Neural cell (in vitro differentiated cells): ENCODE measurements at regions not wholly inside any gene's neighbourhood (a gene's known extent, or its start where the extent isn't known, plus 50 kb on each side); places are given as distances from the start of the nearest gene placed in this dataset.

Source experiments
- H2AFZ ChIP-seq: fragments of 200-600, 300-800 bp; sonication (generic), shearing (Covaris generic); 2 replicates; pipeline ENCODE4 v1.6.0; 2014; ENCODE audit warnings: low read depth, mild to moderate bottlenecking, antibody characterized with exemption, low read length, moderate library complexity
- H3F3A ChIP-seq: fragments of 200-600 bp; shearing (Covaris generic); 2 replicates; pipeline ENCODE4 v1.6.1; 2016; ENCODE audit warnings: mild to moderate bottlenecking, moderate library complexity, mixed read lengths, antibody characterized with exemption, low read length; ENCODE audit not compliant: insufficient read depth, poor library complexity, severe bottlenecking
- H3K27ac ChIP-seq: fragments of 200-600, 300-800 bp; sonication (generic), shearing (Covaris generic); 2 replicates; pipeline ENCODE4 v1.5.1; 2014; ENCODE audit warnings: mild to moderate bottlenecking, low read length, moderate library complexity
- H3K27me3 ChIP-seq: fragments of 300-800, 200-600 bp; sonication (generic), shearing (Covaris generic); 2 replicates; pipeline ENCODE4 v1.6.0; 2014; ENCODE audit warnings: mild to moderate bottlenecking, low read depth, low read length, moderate library complexity; ENCODE audit not compliant: insufficient read depth
- H3K36me3 ChIP-seq: fragments of 300-800, 200-600 bp; sonication (generic), shearing (Covaris generic); 2 replicates; pipeline ENCODE4 v1.5.1; 2014; ENCODE audit warnings: mild to moderate bottlenecking, antibody characterized with exemption, low read length, moderate library complexity; ENCODE audit not compliant: insufficient read depth
- H3K4me2 ChIP-seq: fragments of 300-800, 200-600 bp; sonication (generic), shearing (Covaris generic); 2 replicates; pipeline ENCODE4 v1.6.0; 2014; ENCODE audit warnings: mild to moderate bottlenecking, low read length
- H3K4me3 ChIP-seq: fragments of 300-800, 200-600 bp; sonication (generic), shearing (Covaris generic); 2 replicates; pipeline ENCODE4 v1.5.1; 2014; ENCODE audit warnings: mild to moderate bottlenecking, low read length, moderate library complexity
- H3K79me2 ChIP-seq: fragments of 200-600 bp; shearing (Covaris generic); replicated peaks from 2 replicates; pipeline ENCODE4 v1.6.0; 2014; ENCODE audit warnings: mild to moderate bottlenecking, low read length, moderate library complexity; ENCODE audit not compliant: insufficient read depth
- H3K9ac ChIP-seq: fragments of 300-800, 200-600 bp; sonication (generic), shearing (Covaris generic); 2 replicates; pipeline ENCODE4 v1.6.1; 2016; ENCODE audit warnings: mild to moderate bottlenecking, low read length, mixed read lengths
- H3K9me2 ChIP-seq: fragments of 200-600 bp; shearing (Covaris generic); 2 replicates; pipeline ENCODE4 v1.6.1; 2016; ENCODE audit warnings: mild to moderate bottlenecking, low read length, mixed read lengths; ENCODE audit not compliant: insufficient read depth
- H3K9me3 ChIP-seq: fragments of 200-600, 300-800 bp; sonication (generic), shearing (Covaris generic); 2 replicates; pipeline ENCODE4 v1.6.1; 2016; ENCODE audit warnings: mild to moderate bottlenecking, mixed run types, low read length, moderate library complexity, mixed read lengths
- H4K20me1 ChIP-seq: fragments of 200-600 bp; shearing (Covaris generic); 2 replicates; pipeline ENCODE4 v1.6.1; 2016; ENCODE audit warnings: mild to moderate bottlenecking, mixed run types; ENCODE audit not compliant: insufficient read depth
- EP300 ChIP-seq: fragments of 450-650 bp; conservative IDR thresholded peaks from 2 replicates; pipeline ENCODE4 v1.6.1; 2014; ENCODE audit warnings: antibody characterized with exemption, mild to moderate bottlenecking, moderate library complexity; ENCODE audit not compliant: poor library complexity, severe bottlenecking
- EZH2 ChIP-seq: fragments of 200-600, 300-800 bp; shearing (Covaris generic), sonication (generic); IDR thresholded peaks from 2 replicates; pipeline ENCODE4 v1.6.1; 2014; ENCODE audit warnings: antibody characterized with exemption, low read length, borderline replicate concordance, mild to moderate bottlenecking; ENCODE audit not compliant: insufficient read depth, poor library complexity, severe bottlenecking
- MXI1 ChIP-seq: fragments of 450-650 bp; conservative IDR thresholded peaks from 2 replicates; pipeline ENCODE4 v1.6.1; 2014; ENCODE audit warnings: antibody characterized with exemption, mild to moderate bottlenecking; ENCODE audit not compliant: poor library complexity, severe bottlenecking
- POLR2AphosphoS5 ChIP-seq: IDR thresholded peaks from 2 replicates; pipeline ENCODE4 v1.6.1; 2012
- RAD21 ChIP-seq: fragments of 450-650 bp; conservative IDR thresholded peaks from 2 replicates; pipeline ENCODE4 v1.6.1; 2014; ENCODE audit warnings: antibody characterized with exemption, mild to moderate bottlenecking, moderate library complexity
- SMC3 ChIP-seq: fragments of 450-650 bp; conservative IDR thresholded peaks from 2 replicates; pipeline ENCODE4 v1.6.1; 2014; ENCODE audit warnings: antibody characterized with exemption, mild to moderate bottlenecking, moderate library complexity; ENCODE audit not compliant: poor library complexity
- TAF1 ChIP-seq: IDR thresholded peaks from 2 replicates; pipeline ENCODE4 v1.6.1; 2012; ENCODE audit warnings: low read depth
- TF ChIP-seq, protein P1 (sequence below): IDR thresholded peaks from 2 replicates; pipeline ENCODE4 v1.6.1; 2012; ENCODE audit warnings: borderline replicate concordance
- TF ChIP-seq, protein P2 (sequence below): fragments of 450-650 bp; IDR thresholded peaks from 2 replicates; pipeline ENCODE4 v1.5.1; 2014; ENCODE audit warnings: antibody characterized with exemption, mild to moderate bottlenecking, moderate library complexity; ENCODE audit not compliant: poor library complexity, severe bottlenecking

DNA sequence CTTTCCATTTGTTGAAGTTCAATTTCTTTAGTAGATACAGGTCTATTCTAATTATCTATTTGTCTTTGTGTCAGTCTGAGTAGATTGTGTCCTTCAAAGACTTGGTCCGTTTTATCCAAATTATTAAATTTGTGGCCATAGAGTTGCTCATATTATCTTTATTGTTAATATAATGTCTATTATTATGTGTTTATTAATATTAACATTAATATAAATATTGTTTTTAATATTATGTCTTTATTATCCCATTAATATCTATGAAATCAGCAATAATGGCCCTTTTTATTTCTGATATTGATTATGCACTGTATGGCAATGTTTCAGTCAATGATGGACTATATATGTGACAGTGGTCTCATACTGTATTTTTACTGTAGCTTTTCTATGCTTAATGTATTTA, 2067.3 kb upstream of the AGA start:
- Histone ChIP-seq H2AFZ (no peak overlapping the region), H3K36me3 (no peaks in the 10 kb centered on the region), H3K4me2 (no peak overlapping the region), H3K79me2 (no peaks in the 10 kb centered on the region), H3K9me2 (no peaks in the 10 kb centered on the region), H3K4me3 (no peak overlapping the region), H3K27me3 (no peaks in the 10 kb centered on the region), H3F3A (no peaks in the 10 kb centered on the region), H3K27ac (no peak overlapping the region), H3K9ac (no peak overlapping the region), H3K9me3 (no peaks in the 10 kb centered on the region), H4K20me1 (no peaks in the 10 kb centered on the region)
- TF ChIP-seq TAF1, result no peak
- TF ChIP-seq, protein P1, sequence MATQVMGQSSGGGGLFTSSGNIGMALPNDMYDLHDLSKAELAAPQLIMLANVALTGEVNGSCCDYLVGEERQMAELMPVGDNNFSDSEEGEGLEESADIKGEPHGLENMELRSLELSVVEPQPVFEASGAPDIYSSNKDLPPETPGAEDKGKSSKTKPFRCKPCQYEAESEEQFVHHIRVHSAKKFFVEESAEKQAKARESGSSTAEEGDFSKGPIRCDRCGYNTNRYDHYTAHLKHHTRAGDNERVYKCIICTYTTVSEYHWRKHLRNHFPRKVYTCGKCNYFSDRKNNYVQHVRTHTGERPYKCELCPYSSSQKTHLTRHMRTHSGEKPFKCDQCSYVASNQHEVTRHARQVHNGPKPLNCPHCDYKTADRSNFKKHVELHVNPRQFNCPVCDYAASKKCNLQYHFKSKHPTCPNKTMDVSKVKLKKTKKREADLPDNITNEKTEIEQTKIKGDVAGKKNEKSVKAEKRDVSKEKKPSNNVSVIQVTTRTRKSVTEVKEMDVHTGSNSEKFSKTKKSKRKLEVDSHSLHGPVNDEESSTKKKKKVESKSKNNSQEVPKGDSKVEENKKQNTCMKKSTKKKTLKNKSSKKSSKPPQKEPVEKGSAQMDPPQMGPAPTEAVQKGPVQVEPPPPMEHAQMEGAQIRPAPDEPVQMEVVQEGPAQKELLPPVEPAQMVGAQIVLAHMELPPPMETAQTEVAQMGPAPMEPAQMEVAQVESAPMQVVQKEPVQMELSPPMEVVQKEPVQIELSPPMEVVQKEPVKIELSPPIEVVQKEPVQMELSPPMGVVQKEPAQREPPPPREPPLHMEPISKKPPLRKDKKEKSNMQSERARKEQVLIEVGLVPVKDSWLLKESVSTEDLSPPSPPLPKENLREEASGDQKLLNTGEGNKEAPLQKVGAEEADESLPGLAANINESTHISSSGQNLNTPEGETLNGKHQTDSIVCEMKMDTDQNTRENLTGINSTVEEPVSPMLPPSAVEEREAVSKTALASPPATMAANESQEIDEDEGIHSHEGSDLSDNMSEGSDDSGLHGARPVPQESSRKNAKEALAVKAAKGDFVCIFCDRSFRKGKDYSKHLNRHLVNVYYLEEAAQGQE, result no peak
- TF ChIP-seq EZH2, result no peak
- TF ChIP-seq MXI1, result no peak
- TF ChIP-seq, protein P2, sequence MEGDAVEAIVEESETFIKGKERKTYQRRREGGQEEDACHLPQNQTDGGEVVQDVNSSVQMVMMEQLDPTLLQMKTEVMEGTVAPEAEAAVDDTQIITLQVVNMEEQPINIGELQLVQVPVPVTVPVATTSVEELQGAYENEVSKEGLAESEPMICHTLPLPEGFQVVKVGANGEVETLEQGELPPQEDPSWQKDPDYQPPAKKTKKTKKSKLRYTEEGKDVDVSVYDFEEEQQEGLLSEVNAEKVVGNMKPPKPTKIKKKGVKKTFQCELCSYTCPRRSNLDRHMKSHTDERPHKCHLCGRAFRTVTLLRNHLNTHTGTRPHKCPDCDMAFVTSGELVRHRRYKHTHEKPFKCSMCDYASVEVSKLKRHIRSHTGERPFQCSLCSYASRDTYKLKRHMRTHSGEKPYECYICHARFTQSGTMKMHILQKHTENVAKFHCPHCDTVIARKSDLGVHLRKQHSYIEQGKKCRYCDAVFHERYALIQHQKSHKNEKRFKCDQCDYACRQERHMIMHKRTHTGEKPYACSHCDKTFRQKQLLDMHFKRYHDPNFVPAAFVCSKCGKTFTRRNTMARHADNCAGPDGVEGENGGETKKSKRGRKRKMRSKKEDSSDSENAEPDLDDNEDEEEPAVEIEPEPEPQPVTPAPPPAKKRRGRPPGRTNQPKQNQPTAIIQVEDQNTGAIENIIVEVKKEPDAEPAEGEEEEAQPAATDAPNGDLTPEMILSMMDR, result no peak
- TF ChIP-seq RAD21, result no peak

DNA sequence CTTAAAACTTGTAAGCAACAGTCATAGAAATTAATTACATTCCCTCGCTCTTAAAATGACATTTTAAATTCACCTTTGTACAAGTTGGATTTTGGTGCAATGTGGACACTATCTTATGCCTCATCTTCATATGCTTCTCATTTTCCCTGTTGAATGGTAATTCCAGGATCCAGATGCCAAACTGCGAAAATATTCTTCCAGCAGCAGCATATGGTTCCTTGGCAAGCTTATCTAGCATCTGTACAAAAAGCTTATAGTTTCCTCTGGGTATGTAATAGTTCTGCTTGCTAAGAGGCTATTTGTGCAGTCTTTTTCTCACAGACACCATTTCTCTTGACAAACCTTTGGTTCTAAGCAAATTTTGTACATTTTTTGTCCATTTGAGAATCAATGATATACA, 2079.7 kb upstream of the AGA start:
- H3K9ac ChIP-seq, result no peak overlapping the region
- H3K27ac ChIP-seq, result no peak overlapping the region
- no peaks in the 10 kb centered on the region for H3K79me2 ChIP-seq
- H3K9me2 ChIP-seq, result no peaks in the 10 kb centered on the region
- no peaks in the 10 kb centered on the region for H3K27me3 ChIP-seq
- H3K9me3 ChIP-seq, result no peaks in the 10 kb centered on the region
- H3K4me3 ChIP-seq, result no peak overlapping the region
- no peak overlapping the region for H3K4me2 ChIP-seq
- no peak overlapping the region for H2AFZ ChIP-seq
- TF ChIP-seq POLR2AphosphoS5 (no peak), SMC3 (no peak), TAF1 (no peak), EZH2 (no peak), MXI1 (no peak), EP300 (no peak), RAD21 (no peak)
- TF ChIP-seq, protein P1, result no peak
- TF ChIP-seq, protein P2, result no peak
- H3F3A ChIP-seq, result no peaks in the 10 kb centered on the region
- H4K20me1 ChIP-seq, result no peaks in the 10 kb centered on the region
- no peaks in the 10 kb centered on the region for H3K36me3 ChIP-seq
